HG03469 (cell line): ENCODE measurements at regions not wholly inside any gene's neighbourhood (a gene's known extent, or its start where the extent isn't known, plus 50 kb on each side); places are given as distances from the start of the nearest gene placed in this dataset.
A peak's percentile ranks its signal among the peaks of the same experiment; 100 is the strongest.

Source experiments
- ATAC-seq: cut with Tn5 transposase; IDR thresholded peaks from one replicate; pipeline ENCODE4 v1.9.1; 2021; ENCODE audit warnings: mild to moderate bottlenecking, moderate library complexity, moderate number of reproducible peaks; ENCODE audit not compliant: unreplicated experiment

DNA sequence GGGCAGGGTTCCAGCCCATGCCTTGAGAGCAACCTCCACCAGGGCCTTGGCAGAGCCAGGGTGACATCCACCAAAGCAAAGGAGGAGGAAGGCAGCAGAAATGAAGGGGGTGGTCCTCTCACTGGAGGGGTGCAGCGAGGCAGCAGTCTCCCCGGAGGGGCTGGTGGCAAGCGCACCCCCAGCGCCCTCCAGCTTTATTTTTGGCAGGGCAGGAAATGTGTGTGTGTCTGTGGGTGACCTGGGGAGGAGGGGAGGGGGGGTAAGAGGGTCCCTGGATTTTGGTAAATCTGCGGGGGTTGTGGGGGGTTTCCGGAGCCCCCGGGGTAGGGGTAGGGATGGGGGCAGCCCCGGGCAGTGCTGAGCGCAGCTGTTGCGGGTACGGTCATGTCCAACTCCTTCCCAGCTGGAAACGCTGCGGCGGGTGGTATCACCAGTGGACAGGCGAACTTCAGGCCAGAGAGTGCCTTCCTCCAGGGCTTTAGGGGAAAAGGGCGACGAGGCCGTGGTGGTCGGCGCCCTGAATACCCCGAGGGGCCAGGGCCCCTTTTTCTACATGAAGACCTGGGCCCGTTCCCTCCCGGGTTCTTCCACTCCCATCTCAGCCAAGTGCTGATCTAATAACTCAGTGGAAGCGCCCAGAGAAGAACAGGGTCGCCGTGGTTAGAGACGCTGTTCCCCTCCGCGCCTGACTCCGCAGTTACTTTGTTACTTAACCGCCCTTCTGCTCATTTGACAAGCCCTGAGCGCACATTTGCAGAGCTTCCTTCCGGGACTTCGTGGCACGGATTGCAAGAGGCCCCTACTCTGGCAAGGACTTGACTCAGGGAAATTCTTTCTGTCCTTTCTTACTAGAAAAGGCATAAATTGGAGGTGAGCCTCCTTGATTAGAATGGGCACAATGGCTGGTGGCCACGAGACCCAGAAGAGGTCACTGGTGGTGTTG lies 55.2 kb downstream of the FOS start:
- ATAC-seq = no peak

DNA sequence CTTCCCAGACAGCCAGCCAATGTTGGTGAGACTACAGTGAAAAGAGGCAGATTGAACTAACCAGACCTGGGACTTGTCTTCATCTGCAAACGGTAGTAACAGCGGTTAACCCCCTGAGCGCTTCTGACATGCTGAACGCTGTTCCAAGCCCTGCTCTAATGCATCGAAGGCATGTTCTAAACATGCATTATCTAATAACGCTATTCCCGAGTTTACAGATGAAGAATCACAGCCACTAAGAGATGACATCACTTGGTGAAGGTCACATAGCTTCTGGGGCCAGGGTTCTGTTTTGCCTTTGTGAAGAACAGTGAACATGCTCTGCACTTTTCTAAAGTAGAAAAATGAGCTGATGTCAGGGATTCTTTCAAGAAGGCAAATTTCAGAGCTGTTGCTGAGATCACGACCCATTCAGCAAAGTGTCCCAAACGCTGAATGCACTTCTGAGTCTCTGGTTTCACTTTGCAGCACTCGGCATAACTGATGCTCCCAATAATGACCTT lies 56.0 kb downstream of the FOS start:
- no peak for ATAC-seq

DNA sequence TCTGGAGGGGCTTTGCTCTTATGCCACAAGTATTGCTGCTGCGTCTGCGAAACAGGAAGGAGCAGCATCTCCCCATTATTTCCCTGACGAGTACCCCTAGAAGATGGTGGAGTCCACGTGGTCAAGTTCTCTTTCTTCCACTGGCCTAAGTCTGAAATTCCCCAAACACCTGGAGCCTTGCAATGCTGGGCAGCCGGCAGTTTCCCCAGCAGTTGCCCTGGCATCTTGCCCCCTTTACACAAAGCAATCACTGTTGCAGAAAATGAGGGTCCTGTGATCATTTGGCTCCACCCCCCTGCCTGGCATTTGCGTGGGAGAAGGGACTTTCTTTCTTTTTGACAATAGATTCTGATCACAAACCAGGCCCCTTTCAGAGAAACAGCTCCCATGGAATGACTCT lies 56.9 kb downstream of the FOS start:
- no peak for ATAC-seq

DNA sequence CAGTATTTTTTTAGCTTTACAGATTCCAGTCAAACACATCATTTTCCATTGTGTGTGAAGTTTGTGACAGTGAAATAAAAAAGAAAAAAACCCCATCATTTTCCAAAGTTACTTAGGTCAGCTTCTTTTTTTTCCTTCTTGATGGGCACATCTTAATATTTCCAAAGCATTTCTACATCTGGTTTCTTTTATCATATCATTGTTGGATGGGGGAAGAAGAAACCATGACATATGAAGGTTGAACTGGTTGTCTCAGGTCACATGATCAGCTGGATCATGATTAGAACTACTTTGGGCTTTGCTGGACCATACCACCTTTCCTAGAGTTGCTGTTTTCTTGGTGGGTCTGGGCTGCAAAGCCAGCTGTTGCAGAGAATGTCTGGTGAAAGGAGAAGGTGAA lies 59.8 kb downstream of the FOS start:
- ATAC-seq = no peak

DNA sequence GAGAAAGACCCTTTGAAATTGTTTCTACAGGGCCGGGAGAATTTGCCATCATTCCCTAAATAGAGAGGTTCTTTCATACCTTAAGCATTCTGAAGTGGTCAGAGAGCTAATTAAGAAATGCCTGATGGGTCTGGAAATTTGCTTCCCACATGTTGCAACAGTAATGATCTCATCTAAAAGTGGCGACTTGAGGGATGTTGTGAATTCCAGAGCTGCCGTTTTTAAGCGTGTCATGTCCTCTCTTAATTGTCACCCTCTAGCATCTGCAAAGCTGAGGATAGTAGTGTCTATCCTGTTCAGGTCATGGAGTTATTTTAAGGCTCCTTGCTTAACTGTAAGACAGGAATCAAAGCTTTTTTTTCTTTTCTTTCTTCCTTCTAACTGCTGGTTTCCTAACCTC lies 60.4 kb downstream of the FOS start:
- no peak for ATAC-seq

DNA sequence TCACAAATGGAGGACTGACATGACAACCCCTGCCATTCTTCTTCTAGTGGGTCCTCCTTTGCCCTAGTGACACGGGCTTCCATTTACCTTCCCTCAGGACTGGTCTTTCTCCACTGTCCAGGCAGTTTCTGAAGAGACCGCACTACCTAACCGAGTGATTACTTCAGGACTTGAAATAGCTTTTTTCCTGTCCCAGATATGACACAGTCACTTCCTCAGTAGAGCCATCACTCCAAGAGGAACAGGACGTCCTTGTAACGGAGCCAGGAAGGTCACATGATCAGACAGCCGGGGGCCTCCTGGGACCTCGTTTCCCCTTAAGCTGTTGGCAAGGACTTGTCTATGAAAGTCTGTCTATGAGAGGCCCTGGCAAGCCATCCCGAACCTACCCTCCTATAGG lies 62.3 kb downstream of the FOS start:
- ATAC-seq = no peak

DNA sequence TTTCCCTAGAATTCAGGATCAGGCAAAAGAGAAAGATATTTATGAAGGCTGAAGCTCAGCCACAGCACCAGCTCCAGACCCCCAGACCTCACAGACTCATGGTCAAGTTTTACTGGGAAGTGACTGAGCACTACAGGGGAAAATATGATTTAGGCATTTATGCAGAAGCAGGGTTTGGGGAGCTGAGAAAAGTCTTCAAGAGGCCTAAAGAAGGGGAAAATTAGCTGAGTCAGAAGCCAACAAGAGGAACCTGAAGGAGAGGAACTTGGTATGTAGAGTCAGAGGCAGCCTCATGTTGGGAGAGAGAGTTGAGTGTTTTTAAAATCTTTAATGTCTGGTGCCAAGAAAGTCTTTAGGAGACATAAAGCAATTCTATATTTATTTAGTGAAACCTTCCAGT lies 63.0 kb downstream of the FOS start:
- ATAC-seq = no peak

DNA sequence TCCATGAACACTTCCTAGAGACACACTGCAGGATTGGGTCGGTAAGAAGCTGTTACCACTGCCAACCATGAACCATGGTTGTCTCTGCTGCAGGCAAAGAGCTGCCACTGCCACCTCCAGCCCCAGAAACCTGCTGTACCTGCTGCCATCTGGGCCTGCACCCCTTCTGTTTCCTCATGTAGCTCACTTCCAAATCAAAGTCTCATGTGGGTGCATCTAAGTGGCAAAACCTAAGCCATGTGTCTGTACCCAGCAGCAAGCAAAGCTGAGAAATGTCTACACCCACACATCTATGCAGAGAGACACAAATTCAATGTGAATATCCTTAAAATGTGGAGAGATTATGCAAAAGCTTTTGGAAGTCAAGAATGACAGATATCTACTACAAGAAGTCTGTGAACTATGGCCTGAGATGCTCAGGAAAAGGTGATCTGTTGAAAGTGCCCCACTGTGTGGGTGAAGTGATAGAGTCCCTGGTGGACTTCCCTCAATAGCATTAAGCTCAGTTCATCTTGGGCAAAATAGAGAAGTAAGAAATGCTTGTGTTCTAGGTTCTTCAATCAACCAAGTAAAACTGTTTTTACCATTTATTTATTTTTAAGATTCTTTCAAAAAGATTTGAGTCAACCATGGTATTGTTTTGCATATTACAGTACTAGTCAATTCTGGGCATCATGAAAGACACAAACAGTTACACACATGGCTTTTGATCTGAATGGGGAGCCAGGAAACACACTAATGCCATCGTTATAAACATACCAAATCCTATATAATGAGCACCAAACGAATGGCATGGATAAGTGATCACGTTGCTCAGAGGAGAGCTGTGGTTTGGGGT lies 64.4 kb downstream of the FOS start:
- peak; percentile 39 for ATAC-seq

DNA sequence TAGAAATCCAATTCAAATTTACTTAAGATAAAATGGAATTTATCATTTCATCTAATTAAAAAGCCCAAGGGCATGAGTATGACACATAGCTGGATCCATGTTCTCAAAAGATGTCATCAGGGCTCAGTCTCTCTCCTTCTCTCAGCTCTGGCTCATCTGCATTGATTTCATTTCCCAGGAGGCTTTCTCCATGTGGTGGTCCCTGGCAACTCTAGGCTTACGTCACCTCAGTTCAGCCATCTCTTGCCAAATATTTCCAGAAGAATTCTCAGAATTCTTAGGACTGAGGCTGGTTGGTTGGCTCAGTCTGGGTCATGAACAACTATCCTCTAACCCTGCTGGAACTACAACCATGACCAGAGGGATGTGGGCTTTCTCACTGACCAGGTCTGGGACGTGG lies 65.3 kb downstream of the FOS start:
- ATAC-seq = no peak

DNA sequence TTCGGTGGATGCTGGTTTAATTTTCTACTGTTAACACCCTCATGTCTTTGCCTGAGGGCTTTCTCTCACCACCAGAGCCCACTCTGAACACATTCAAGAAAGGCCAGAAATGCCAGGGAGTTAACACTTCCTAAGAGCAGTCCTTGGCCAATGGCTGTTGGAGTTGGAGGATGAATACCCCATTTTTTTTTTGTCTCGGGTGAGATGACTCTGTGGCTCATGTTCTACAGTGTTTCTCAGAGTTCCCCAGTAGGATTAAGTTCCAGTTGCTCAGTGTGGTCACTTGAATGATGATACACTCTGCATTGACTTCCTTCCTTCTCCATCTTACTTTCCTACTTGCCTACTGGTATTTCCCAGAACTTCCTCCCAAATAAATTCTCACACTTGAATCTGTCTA lies 65.8 kb downstream of the FOS start:
- ATAC-seq = no peak

DNA sequence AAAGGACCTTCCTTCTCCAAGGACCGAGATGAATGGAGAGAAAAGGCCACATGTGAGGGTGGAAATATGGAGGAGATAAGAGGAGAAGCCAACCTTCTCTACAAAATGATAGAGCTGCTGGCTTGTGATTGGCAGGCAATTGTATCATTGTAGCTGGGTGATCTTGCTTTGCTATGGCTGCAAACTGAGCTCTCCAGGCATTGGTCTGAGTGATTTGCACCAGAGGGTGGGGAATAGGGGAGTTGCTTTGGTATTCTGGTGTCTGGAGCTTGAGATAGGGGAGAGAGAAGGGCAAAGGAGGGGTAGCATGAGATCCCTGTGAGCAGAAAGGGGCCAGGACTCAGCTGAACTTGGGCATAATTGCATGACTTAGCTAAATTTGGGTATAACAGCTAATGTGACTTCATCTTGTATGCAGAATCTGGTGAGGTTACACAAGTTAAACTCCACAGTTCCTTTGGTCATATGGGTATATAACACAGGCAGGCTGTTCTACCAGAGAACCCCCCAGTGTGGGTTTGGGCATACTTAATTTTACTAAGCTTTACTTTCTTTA lies 72.0 kb downstream of the FOS start:
- no peak for ATAC-seq

DNA sequence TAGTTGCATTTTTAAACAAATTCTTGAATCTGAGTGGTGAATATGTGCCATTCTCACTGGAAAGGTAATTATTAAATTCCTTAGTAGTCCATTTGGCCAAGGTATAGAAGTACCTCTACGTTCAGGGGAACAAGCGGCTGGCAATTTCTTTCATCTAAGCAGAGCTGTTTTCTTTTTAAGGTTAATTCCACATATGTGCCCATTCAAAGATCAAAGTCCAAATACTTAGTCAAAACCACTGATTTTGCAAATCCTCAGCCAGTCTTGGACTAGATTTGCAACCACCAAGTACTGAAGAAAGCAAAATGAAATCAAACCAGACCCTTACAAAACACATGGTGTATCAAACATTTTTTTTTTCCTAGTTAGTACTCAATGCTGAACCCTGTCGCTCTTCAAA lies 68.7 kb upstream of the JDP2 start:
- ATAC-seq = no peak

DNA sequence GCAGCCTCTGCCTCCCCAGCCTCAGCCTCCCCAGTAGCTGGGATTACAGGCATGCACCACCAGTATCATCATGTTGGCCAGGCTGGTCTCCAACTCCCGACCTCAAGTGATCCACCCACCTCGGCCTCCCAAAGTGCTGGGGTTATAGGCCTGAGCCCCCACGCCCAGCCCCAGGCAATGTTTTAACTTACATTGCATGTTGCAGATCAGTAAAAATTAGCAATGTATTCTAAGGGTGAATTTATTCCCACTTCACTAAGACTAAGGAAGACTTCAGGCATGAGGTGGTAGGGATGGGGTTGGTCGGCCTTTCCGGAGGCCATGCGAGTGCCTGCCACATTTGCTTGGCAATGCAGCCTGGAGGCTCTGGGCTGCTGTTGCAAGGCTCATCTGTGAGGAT lies 66.8 kb upstream of the JDP2 start:
- ATAC-seq = no peak

DNA sequence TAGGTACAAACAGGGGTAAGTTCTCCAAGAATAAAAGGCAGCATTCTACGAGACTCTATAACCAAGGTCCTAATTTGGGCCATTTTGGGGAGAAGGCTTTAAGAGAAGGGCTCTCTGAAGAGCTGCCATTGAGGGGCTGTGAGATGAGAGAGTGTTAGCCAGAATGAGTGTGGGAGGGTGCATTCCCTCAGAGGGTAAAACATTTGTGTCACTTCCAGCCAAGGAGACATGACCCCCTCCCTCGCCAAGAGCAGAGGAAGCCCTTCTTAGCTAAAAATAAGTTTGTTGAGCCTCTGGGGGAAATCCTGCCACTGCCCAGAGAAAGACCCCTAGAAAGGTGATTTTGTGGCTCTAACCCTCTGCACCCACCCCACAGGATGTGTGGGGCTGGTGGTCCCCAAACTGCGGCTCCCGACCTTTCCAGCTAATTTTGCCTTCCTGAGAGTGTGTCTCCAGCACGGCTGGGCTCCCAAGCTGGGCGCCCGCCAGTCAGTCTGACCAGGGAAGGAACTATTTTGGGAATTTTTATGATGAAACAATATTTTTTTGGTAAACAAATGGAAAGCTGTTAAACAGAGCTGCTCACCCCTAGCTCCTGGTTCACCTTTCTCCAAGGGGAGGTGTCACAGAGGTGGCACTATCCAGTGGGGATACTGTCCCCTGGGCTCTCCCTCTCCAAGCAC lies 65.9 kb upstream of the JDP2 start:
- ATAC-seq = no peak

DNA sequence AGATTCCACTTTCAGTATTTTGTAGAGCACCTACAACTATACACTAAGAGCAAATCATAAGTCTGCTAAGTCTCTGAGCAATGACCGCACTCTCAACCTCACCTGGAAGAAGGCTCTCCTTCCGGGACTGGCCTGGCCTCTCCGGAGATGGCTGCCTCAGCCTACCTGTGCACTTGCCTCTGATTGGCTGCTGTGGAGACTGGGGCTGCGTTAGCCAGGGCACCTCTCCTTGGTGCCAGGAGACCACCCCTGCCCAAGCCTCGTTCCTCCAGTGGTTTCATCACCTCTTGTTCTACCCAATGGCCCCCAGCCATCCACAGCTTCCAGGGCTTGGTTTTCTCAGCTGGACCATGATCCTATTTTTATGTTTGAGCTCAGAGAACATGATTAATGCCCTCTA lies 64.7 kb upstream of the JDP2 start:
- ATAC-seq = no peak

DNA sequence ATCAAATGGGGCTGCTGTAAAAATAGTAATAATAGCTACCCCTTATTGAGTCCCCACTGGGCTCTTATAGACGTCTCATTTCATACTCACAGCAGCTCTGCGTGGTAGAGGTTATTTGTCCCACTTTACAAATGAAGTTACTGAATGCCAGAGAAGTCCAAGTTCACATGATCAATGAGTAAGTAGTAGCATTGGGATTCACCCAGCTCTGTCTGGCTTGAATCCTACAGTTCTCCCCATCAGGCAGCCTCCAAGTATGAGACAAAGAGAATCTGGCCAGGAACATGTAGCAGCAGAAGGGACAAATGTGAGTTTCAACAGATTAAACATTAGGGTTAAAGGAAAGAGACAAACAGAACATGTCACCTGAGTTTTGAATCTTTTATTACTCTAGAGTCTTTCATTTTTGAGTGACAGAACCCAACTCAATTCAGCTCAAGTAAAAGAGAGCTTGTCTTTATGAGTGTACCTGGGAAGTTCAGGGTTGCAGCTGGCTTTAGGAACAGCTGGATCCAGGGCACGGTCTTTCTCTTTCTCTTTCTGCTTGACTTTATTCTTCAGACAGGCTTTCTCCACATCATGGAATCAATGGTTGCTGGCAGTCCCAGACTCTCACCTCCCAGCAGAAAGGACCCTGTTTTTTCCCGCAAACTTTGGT lies 64.1 kb upstream of the JDP2 start:
- no peak for ATAC-seq

DNA sequence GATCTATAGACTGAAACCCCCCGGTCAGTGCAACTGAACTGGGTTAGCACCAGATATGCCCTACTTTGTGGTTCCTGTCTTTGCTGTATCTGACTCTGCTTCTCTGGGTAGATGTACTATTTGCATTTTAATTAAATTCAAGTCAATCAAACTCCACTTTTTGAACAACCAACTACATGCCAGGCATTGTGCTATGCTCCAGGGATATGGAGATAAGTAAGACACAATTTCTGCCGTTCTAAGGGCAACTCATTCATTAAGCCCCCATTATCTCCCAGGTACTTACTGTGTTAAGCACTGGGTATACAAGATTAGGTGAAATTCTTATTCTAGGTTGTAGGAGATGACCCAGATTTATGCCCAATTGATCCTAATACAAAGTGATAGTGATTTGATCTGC lies 62.7 kb upstream of the JDP2 start:
- ATAC-seq = no peak

DNA sequence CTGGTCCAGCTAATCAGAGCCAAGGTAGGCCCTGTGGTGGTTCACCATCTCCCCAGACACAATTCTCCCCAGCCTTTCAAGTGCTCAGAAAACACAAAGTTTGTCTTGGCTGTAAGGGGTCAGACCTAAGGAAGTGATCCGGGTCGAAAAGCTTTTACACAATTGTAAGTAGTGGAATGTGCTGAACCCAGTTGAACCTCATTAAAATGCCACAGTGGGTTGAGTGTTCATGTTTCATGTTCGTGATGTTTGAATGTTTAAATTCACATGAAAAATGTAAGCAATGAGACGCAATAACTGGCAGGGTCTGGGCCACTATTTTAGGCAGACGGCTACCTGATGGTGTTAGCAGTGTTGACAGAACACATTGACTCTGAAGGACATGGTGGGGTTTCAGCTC lies 60.9 kb upstream of the JDP2 start:
- ATAC-seq = no peak

DNA sequence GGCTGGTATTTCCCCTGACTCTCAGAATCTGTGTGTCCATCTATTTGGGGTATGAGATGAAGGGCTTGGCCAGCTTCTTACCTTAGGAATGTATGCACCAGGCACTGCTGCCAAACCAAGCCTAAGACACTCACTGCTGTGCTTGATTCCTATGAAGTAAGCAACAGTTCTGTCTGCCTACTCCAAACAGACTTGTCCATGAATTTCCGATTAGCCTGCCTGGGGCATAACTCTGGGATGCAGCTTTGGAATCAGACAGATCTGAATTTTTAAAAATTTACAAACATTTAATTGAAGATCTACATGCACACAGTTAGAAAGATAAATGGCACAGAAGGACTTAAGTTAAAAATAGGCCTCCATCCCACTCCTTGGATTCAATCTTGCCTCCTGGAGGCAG lies 59.5 kb upstream of the JDP2 start:
- no peak for ATAC-seq

DNA sequence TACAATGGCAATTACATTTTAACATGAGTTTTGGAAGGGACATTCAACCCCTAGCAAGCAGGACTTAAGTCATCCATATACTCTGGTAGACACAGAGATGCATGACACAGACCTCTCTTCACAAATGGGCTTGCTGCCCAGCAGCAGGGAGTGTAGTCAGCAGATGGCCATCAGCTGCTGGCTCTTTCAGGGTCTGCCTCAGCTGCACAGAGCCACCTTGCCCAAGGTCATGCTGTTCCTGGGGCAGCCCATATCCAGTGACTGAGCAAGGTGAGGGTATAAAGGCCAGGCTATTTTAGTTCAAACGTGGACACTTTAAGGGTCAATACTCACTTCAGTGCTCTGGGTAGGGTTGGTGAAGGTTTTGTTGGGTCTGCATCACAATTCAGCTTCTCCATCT lies 58.3 kb upstream of the JDP2 start:
- ATAC-seq = no peak
